ENCODE measurements at regions not wholly inside any gene's neighbourhood (a gene's known extent, or its start where the extent isn't known, plus 50 kb on each side); places are given as distances from the start of the nearest gene placed in this dataset.

GRCh38 chr12:126982707-126983106 lies 1284.3 kb upstream of the TMEM132C start:
- TF ChIP-seq TCF12 (IDR thresholded peaks at IDR 0.05; ENCODE audit: low read depth) (no peak), TAF1 (IDR thresholded peaks at IDR 0.05; ENCODE audit: low read depth) (no peak), EP300 (IDR thresholded peaks at IDR 0.05; ENCODE audit: borderline replicate concordance) (no peak), YY1 (IDR thresholded peaks at IDR 0.05; ENCODE audit: low read depth) (no peak), NFIC (IDR thresholded peaks at IDR 0.05) (no peak), TEAD4 (IDR thresholded peaks at IDR 0.05) (no peak), FOXM1 (IDR thresholded peaks at IDR 0.05; ENCODE audit: borderline replicate concordance, low read depth) (no peak), ZBTB7A (IDR thresholded peaks at IDR 0.05; ENCODE audit: low read depth) (no peak), RAD21 (IDR thresholded peaks at IDR 0.05; ENCODE audit: low read depth) (no peak), CREB1 (IDR thresholded peaks at IDR 0.05; ENCODE audit: low read depth) (no peak), REST (IDR thresholded peaks at IDR 0.05; ENCODE audit: low read depth) (no peak), CEBPB (IDR thresholded peaks at IDR 0.05) (no peak), EGR1 (IDR thresholded peaks at IDR 0.05) (no peak)
- TF ChIP-seq, protein P1, sequence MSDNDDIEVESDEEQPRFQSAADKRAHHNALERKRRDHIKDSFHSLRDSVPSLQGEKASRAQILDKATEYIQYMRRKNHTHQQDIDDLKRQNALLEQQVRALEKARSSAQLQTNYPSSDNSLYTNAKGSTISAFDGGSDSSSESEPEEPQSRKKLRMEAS (IDR thresholded peaks at IDR 0.05), result no peak
- TF ChIP-seq, protein P2, sequence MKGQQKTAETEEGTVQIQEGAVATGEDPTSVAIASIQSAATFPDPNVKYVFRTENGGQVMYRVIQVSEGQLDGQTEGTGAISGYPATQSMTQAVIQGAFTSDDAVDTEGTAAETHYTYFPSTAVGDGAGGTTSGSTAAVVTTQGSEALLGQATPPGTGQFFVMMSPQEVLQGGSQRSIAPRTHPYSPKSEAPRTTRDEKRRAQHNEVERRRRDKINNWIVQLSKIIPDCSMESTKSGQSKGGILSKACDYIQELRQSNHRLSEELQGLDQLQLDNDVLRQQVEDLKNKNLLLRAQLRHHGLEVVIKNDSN (IDR thresholded peaks at IDR 0.05), result no peak

- no peak for TF ChIP-seq YY1 (IDR thresholded peaks at IDR 0.05; ENCODE audit: low read depth)
- no peak for TF ChIP-seq RAD21 (IDR thresholded peaks at IDR 0.05; ENCODE audit: low read depth)
- no peak for TF ChIP-seq REST (IDR thresholded peaks at IDR 0.05; ENCODE audit: low read depth)
- TF ChIP-seq TAF1 (IDR thresholded peaks at IDR 0.05; ENCODE audit: low read depth), result no peak
- TF ChIP-seq TEAD4 (IDR thresholded peaks at IDR 0.05), result no peak
- TF ChIP-seq, protein P1 (IDR thresholded peaks at IDR 0.05), result no peak
Measured at GRCh38 chr12:126989532-126989931, 1277.4 kb upstream of the TMEM132C start.

GRCh38 chr12:126993898-126994297 lies 1273.1 kb upstream of the TMEM132C start:
- TF ChIP-seq YY1 (IDR thresholded peaks at IDR 0.05; ENCODE audit: low read depth) (no peak), EP300 (IDR thresholded peaks at IDR 0.05; ENCODE audit: borderline replicate concordance) (no peak), RAD21 (IDR thresholded peaks at IDR 0.05; ENCODE audit: low read depth) (no peak), EGR1 (IDR thresholded peaks at IDR 0.05) (no peak), TEAD4 (IDR thresholded peaks at IDR 0.05) (no peak), CEBPB (IDR thresholded peaks at IDR 0.05) (no peak)
- TF ChIP-seq, protein P1 (IDR thresholded peaks at IDR 0.05), result no peak

DNA sequence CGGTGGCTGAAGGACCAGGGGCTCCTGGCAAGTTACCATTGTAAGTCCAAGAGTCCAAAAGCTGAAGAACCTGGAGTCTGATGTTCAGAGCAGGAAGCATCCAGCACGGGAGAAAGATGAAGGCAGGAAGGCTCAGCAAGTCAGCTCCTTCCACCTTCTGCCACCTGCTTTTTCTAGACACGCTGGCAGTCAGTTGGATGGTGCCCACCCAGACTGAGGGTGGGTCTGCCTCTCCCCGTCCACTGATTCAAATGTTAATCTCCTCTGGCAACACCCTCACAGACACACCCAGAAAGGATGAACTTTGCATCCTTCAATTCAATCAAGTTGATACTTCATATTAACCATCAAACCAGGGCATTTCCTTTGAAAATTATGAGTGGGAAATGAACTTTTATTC lies 1272.4 kb upstream of the TMEM132C start:
- TF ChIP-seq EP300 (IDR thresholded peaks at IDR 0.05; ENCODE audit: borderline replicate concordance) (no peak), CEBPB (IDR thresholded peaks at IDR 0.05) (no peak), REST (IDR thresholded peaks at IDR 0.05; ENCODE audit: low read depth) (no peak)

DNA sequence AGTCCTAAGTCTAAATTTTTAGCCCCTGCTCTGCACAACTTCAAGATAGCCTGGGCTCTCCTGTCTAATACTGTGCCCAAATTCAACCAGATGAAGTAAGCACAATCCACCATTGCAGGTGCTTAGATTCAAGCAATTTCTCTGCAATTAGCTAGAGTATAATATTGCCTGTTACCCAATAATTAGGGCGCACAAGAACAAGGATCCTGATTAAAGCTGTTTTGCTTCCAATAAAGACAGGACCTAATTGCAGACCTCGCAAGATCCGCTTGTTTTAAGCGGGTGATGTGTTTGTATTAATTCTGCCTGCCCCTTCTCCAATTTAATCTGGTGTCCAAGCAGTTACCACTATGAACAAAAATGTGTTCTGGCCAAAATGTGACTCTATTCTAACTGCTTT lies 1268.9 kb upstream of the TMEM132C start:
- TF ChIP-seq YY1 (IDR thresholded peaks at IDR 0.05; ENCODE audit: low read depth) (no peak), REST (IDR thresholded peaks at IDR 0.05; ENCODE audit: low read depth) (no peak)
